Medulla oblongata (tissue), 1 donor: ENCODE measurements at regions not wholly inside any gene's neighbourhood (a gene's known extent, or its start where the extent isn't known, plus 50 kb on each side); places are given as distances from the start of the nearest gene placed in this dataset.
A peak's percentile ranks its signal among the peaks of the same experiment; 100 is the strongest.
"Not testable (repeated sequence)": the region's sequence is repeated elsewhere in the genome, so short reads cannot be mapped to it uniquely, and the experiment has no call there.

Source experiments
- DNase-seq: peaks from one replicate; pipeline ENCODE4 v3.0.0-alpha.2; 2015; ENCODE audit errors: extremely low spot score

- no peak for DNase-seq
These were observed 96.7 kb upstream of the UMPS start for GRCh38 chr3:124633524-124633923.

- no peak for DNase-seq
These were observed 95.8 kb upstream of the UMPS start for GRCh38 chr3:124634210-124635168.

- DNase-seq: no peak
These were observed 95.1 kb upstream of the UMPS start for GRCh38 chr3:124635169-124635539.

- no peak for DNase-seq
These were observed 94.0 kb upstream of the UMPS start for GRCh38 chr3:124636101-124636862.

GRCh38 chr3:124636863-124637296 lies 93.4 kb upstream of the UMPS start:
- no peak for DNase-seq

- DNase-seq: no peak
These were observed 90.6 kb upstream of the UMPS start for GRCh38 chr3:124639406-124640237.

GRCh38 chr3:124640635-124641306 lies 89.5 kb upstream of the UMPS start:
- DNase-seq: no peak

- DNase-seq: no peak
These were observed 86.8 kb upstream of the UMPS start for GRCh38 chr3:124643453-124643852.

- DNase-seq: not testable (repeated sequence)
These were observed 84.1 kb upstream of the UMPS start for GRCh38 chr3:124646186-124646585.

- no peak for DNase-seq
These were observed 81.7 kb upstream of the UMPS start for GRCh38 chr3:124648551-124648950.

GRCh38 chr3:124650798-124651197 lies 79.5 kb upstream of the UMPS start:
- no peak for DNase-seq

- DNase-seq: not testable (repeated sequence)
These were observed 78.8 kb upstream of the UMPS start for GRCh38 chr3:124651416-124651815.

- no peak for DNase-seq
These were observed 78.2 kb upstream of the UMPS start for GRCh38 chr3:124652009-124652408.

GRCh38 chr3:124653071-124653796 lies 77.0 kb upstream of the UMPS start:
- peak; percentile 51 for DNase-seq

GRCh38 chr3:124653797-124654469 lies 76.3 kb upstream of the UMPS start:
- DNase-seq: no peak

GRCh38 chr3:124654470-124654845 lies 75.8 kb upstream of the UMPS start:
- no peak for DNase-seq

- no peak for DNase-seq
These were observed 73.7 kb upstream of the UMPS start for GRCh38 chr3:124656531-124656930.

GRCh38 chr3:124657138-124657537 lies 73.1 kb upstream of the UMPS start:
- DNase-seq: no peak

- no peak for DNase-seq
These were observed 72.0 kb upstream of the UMPS start for GRCh38 chr3:124658270-124658669.

- no peak for DNase-seq
These were observed 71.1 kb upstream of the UMPS start for GRCh38 chr3:124659175-124659574.
